Small intestine (tissue), 7 donors: ENCODE measurements at regions not wholly inside any gene's neighbourhood (a gene's known extent, or its start where the extent isn't known, plus 50 kb on each side); places are given as distances from the start of the nearest gene placed in this dataset.

Experiments used
- DNase-seq, 2 donors: peaks; one replicate each; pipeline versions ENCODE4 v3.0.0 to v3.0.0-alpha.2; 2013
- FAIRE-seq: peaks from 2 replicates; lab custom pipeline; 2012; peaks lifted over from hg19 to GRCh38; lab: Jason Lieb, UNC
- H3K27ac ChIP-seq, 3 donors: one replicate each; pipeline ENCODE4 v1.5.1; 2013; ENCODE audit warnings: low read length in 2 of 3, mild to moderate bottlenecking in 2 of 3, control low read depth in 1 of 3, inconsistent platforms in 1 of 3, low read depth in 1 of 3, moderate library complexity in 1 of 3
- H3K27me3 ChIP-seq, 3 donors: one replicate each; pipeline ENCODE4 v1.6.1; 2013; ENCODE audit warnings: low read length in 3 of 3, inconsistent platforms in 1 of 3; ENCODE audit not compliant: control insufficient read depth in 3 of 3, insufficient read depth in 3 of 3
- H3K36me3 ChIP-seq, 3 donors: one replicate each; pipeline ENCODE4 v1.6.1; 2013; ENCODE audit warnings: low read length in 3 of 3, inconsistent platforms in 1 of 3, low read depth in 1 of 3, mild to moderate bottlenecking in 1 of 3, moderate library complexity in 1 of 3; ENCODE audit not compliant: control insufficient read depth in 3 of 3, insufficient read depth in 2 of 3
- H3K4me1 ChIP-seq, 3 donors: one replicate each; pipeline ENCODE4 v1.6.1; 2013; ENCODE audit warnings: low read length in 2 of 3, inconsistent platforms in 1 of 3, low read depth in 1 of 3, mild to moderate bottlenecking in 1 of 3, moderate library complexity in 1 of 3; ENCODE audit not compliant: control insufficient read depth in 3 of 3, insufficient read depth in 2 of 3
- H3K4me3 ChIP-seq, 3 donors: one replicate each; pipeline ENCODE4 v1.5.1; 2013; ENCODE audit warnings: low read length in 3 of 3, control low read depth in 1 of 3, inconsistent platforms in 1 of 3, low read depth in 1 of 3, mild to moderate bottlenecking in 1 of 3, moderate library complexity in 1 of 3
- H3K9me3 ChIP-seq, 2 donors: one replicate each; pipeline ENCODE4 v1.6.1; 2013; ENCODE audit warnings: low read depth in 1 of 2, low read length in 1 of 2; ENCODE audit not compliant: control insufficient read depth in 2 of 2, insufficient read depth in 1 of 2
- WGBS, 3 donors: extraction: QIAGEN DNeasy Blood & Tissue Kit; methylation state at CpG; one replicate each; pipeline ENCODE4 v1.1.7; 2013; 5-methylcytosine and 5-hydroxymethylcytosine counted together
- donor health status: healthy with polysubstance abuse.
- donor health status: control.
- donor health status: control.
- donor health status: Bipolar disorder and iron deficiency.
- donor health status: healthy.

- 75 to 84% (median 83%) methylated on average over 3 of the region's 3 CpGs for WGBS, 3 donors
Observed at GRCh38 chr9:38255599-38255998, 136.9 kb upstream of the ALDH1B1 start.

GRCh38 chr9:38254756-38255155, 137.7 kb upstream of the ALDH1B1 start:
- DNase-seq (no peak), FAIRE-seq (no peak)
- peaks cover 0 to 20% (median 0%) of the 10 kb centered on the region in 3 donors for H3K4me1 ChIP-seq
- no peaks in the 10 kb centered on the region for H3K36me3 ChIP-seq
- H3K4me3 ChIP-seq = no peak overlapping the region
- WGBS, 3 donors = 76 to 85% (median 84%) methylated on average over 2 of the region's 2 CpGs
- no peaks in the 10 kb centered on the region for H3K27me3 ChIP-seq
- H3K9me3 ChIP-seq = no peaks in the 10 kb centered on the region
- no peak overlapping the region for H3K27ac ChIP-seq

More at GRCh38 chr9:38255599-38255998, 136.9 kb upstream of the ALDH1B1 start:
- no peaks in the 10 kb centered on the region for H3K36me3 ChIP-seq
- H3K27ac ChIP-seq = no peak overlapping the region
- peaks cover 0 to 12% (median 0%) of the 10 kb centered on the region in 3 donors for H3K4me1 ChIP-seq
- H3K9me3 ChIP-seq = no peaks in the 10 kb centered on the region
- DNase-seq (no peak), FAIRE-seq (no peak)
- no peaks in the 10 kb centered on the region for H3K27me3 ChIP-seq
- H3K4me3 ChIP-seq = no peak overlapping the region

GRCh38 chr9:38254151-38254550, 138.4 kb upstream of the ALDH1B1 start:
- peaks cover 0 to 22% (median 0%) of the 10 kb centered on the region in 3 donors for H3K4me1 ChIP-seq
- H3K27ac ChIP-seq = no peak overlapping the region
- H3K9me3 ChIP-seq = no peaks in the 10 kb centered on the region
- H3K27me3 ChIP-seq = no peaks in the 10 kb centered on the region
- FAIRE-seq (no peak), DNase-seq (no peak)
- no peaks in the 10 kb centered on the region for H3K36me3 ChIP-seq
- 67 to 75% (median 75%) methylated on average over 7 of the region's 7 CpGs for WGBS, 3 donors
- H3K4me3 ChIP-seq = no peak overlapping the region

- DNase-seq = no peak
- H3K36me3 ChIP-seq = no peaks in the 10 kb centered on the region
- 79 to 83% (median 79%) methylated on average over 7 of the region's 7 CpGs for WGBS, 3 donors
- no peaks in the 10 kb centered on the region for H3K9me3 ChIP-seq
- peaks cover 0 to 22% (median 0%) of the 10 kb centered on the region in 3 donors for H3K4me1 ChIP-seq
- H3K27me3 ChIP-seq = peaks cover 0 to 2% (median 0%) of the 10 kb centered on the region in 3 donors
- H3K27ac ChIP-seq = no peak overlapping the region
- FAIRE-seq = no peak
- no peak overlapping the region for H3K4me3 ChIP-seq
Observed at GRCh38 chr9:38253200-38253599, 139.3 kb upstream of the ALDH1B1 start.

GRCh38 chr9:38251036-38251860, 141.3 kb upstream of the ALDH1B1 start:
- Histone ChIP-seq H3K4me1 (peaks cover 0 to 22% (median 0%) of the 10 kb centered on the region in 3 donors), H3K9me3 (peaks cover 0 to 6% of the 10 kb centered on the region in 2 donors), H3K27ac (no peak overlapping the region), H3K36me3 (no peaks in the 10 kb centered on the region), H3K27me3 (peaks cover 0 to 2% (median 0%) of the 10 kb centered on the region in 3 donors), H3K4me3 (no peak overlapping the region)
- WGBS, 3 donors = 39 to 68% (median 48%) methylated on average over 3 of the region's 3 CpGs
- no peak for FAIRE-seq
- DNase-seq = no peak

GRCh38 chr9:38250279-38251035, 142.0 kb upstream of the ALDH1B1 start:
- FAIRE-seq (no peak), DNase-seq (no peak)
- Histone ChIP-seq H3K9me3 (peaks cover 0 to 6% of the 10 kb centered on the region in 2 donors), H3K27ac (no peak overlapping the region), H3K27me3 (peaks cover 0 to 2% (median 0%) of the 10 kb centered on the region in 3 donors), H3K36me3 (no peaks in the 10 kb centered on the region), H3K4me3 (no peak overlapping the region), H3K4me1 (peaks cover 0 to 22% (median 0%) of the 10 kb centered on the region in 3 donors)
- 78 to 90% (median 82%) methylated on average over 10 of the region's 10 CpGs for WGBS, 3 donors

- no peaks in the 10 kb centered on the region for H3K36me3 ChIP-seq
- 70 to 73% (median 72%) methylated on average over 6 of the region's 6 CpGs for WGBS, 3 donors
- DNase-seq (no peak), FAIRE-seq (no peak)
- H3K27ac ChIP-seq = peak overlapping the region in 1 of 3 donors; percentile 49
- H3K4me3 ChIP-seq = no peak overlapping the region
- H3K27me3 ChIP-seq = peaks cover 0 to 2% (median 0%) of the 10 kb centered on the region in 3 donors
- H3K4me1 ChIP-seq = peaks cover 0 to 22% (median 0%) of the 10 kb centered on the region in 3 donors
- peaks cover 0 to 6% of the 10 kb centered on the region in 2 donors for H3K9me3 ChIP-seq
Observed at GRCh38 chr9:38249587-38250210, 142.8 kb upstream of the ALDH1B1 start.

- no peak for FAIRE-seq
- no peaks in the 10 kb centered on the region for H3K36me3 ChIP-seq
- H3K4me3 ChIP-seq = no peak overlapping the region
- peaks cover 0 to 2% (median 0%) of the 10 kb centered on the region in 3 donors for H3K27me3 ChIP-seq
- H3K27ac ChIP-seq = peak overlapping the region in 1 of 3 donors; percentile 49
- 32 to 62% (median 51%) methylated on average over 3 of the region's 3 CpGs for WGBS, 3 donors
- peak in 1 of 2 donors; percentile 41 for DNase-seq
- H3K4me1 ChIP-seq = peaks cover 0 to 22% (median 0%) of the 10 kb centered on the region in 3 donors
- peaks cover 0 to 6% of the 10 kb centered on the region in 2 donors for H3K9me3 ChIP-seq
Observed at GRCh38 chr9:38249049-38249448, 143.5 kb upstream of the ALDH1B1 start.
